ENCODE measurements at regions not wholly inside any gene's neighbourhood (a gene's known extent, or its start where the extent isn't known, plus 50 kb on each side); places are given as distances from the start of the nearest gene placed in this dataset.
"Not testable (repeated sequence)": the region's sequence is repeated elsewhere in the genome, so short reads cannot be mapped to it uniquely, and the experiment has no call there.

DNA sequence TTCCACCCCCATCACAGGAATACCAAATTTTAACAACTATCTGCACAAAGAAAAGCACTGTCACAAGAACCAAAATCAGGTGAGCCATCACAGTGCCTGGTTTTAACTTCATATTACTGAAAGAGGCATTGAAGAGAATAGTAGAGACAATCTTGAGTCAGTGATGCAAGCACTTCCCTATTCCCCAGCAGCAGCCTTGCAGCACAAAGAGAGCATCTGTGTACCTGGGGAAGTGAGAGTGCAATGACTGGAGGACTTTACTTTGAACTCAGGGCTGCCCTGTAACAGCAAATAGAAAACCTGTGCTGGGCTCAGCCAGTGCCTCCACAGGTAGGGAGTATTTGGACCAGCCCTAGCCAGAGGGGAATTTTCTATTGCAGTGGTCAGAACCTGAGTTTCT is 361.8 kb downstream of the TEX13C start:
- DNase-seq, result no peak

DNA sequence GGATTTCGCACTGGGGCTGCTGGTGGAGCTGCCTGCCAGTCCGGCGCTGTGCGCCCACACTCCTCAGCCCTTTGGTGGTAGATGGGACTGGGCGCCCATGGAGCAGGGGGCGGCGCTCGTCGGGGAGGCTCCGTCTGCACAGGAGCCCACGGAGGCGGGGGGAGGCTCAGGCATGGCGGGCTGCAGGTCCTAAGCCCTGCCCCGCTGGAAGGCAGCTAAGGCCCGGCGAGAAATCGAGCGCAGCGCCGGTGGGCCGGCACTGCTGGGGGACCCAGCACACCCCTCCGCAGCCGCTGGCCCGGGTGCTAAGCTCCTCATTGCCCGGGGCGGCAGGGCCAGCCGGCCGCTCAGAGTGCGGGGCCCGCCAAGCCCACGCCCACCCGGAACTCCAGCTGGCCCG is 370.9 kb downstream of the TEX13C start:
- not testable (repeated sequence) for DNase-seq

DNA sequence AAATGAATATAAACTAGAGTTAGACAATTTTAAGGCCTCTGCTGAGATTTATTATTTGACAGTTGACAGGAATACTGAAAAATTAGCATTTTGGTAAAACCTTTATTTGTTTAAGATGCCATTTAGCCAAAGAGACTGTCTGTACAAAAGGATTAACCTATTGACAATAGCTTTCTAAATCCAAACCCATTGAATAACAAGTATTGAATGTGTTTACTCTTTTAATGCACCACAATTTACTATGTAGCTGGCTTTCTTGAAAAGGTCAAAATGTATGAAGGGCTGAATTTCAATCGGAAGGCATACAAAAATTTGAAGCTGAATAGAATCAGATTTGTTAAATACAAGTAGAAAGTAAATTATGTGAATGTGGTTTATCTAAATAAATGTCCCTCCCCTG is 374.5 kb downstream of the TEX13C start:
- DNase-seq, result no peak

DNA sequence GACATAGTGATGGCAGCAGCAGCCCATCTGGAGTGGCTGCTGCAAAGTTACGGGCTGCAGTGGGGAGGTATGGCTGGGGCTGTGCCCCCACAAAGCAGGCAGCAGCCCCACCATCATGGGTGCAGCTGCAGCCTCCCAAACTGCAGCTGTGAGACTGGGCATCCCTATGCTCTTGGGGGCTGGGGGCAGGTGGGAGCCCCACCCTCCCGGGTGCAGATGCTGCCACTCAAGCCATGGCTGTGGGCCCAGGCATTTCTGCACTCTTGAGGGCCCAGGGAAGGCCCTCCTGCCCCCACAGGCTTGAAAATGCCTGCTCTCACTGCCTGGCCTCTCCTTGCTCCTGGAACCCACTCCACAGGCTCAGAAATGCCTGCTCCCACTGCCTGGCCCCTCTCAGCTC is 389.4 kb downstream of the TEX13C start:
- DNase-seq, result no peak

DNA sequence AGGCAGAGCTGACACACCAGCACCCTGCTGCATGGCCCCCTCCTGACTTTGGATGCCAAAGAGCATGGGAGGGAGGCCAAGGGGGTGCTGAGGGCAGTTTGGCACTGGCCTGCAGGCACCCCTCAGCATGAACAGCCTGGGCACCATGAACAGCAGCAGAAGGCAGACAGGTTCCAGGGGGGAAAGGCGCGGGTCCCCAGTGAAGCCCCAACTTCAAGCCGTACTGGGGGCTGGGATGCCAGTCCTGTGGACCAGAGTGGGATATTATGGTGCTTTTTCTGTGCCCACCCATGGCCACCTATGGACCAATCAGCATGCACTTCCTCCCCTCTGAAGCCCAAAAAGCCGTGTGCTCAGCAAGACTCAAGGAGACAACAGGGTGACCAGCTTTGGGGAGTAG is 389.9 kb downstream of the TEX13C start:
- no peak for DNase-seq

DNA sequence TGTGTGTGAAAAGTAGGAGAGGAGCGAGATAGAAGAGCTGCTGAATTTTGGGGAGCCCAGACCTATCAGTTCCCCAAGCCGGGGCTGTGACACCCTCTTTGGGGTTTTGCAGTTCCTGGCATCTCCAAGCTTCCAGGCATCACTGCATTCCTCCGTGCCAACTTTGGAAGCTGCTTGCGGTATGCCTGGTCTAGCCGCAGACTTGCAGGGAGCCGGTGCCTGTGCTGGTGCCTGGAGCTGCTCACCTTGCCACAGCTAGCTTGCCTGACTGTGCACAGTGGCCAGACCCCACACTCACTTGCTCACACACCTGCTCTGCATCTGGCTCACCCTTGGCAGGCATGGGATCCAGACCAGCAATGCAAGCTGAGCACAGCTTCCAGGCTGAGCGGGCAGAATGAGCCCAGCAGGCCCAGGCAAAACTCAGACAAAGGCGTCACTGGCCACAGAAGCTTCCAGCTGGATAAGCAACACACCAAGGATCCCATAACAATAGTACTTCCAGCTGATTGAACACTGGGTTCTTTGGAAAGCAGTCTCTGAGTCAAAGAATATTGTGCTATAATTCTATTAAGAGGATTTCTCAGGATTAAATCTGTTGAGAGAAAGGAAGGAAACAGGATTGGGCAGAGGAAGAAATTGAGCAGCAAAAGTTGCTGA is 390.9 kb downstream of the TEX13C start:
- DNase-seq, result no peak

DNA sequence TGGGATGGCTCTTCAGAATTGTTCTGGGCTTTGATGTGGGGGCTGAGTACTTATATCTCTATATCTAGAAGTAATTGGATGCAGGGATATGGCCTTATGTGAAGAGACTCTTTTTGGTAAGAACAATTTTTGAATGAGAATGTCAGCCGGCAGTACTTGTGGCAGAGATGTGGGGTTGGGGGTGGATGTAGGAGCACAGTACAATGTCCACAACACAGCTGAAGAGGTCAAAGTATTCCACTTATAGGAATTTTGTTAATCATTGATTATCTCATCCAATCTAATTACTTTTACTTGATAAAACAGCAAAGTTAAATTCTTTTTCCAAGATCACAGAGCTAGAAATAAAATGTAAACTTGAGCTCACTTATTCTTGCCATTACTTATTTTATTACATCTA is 391.4 kb downstream of the TEX13C start:
- no peak for DNase-seq

DNA sequence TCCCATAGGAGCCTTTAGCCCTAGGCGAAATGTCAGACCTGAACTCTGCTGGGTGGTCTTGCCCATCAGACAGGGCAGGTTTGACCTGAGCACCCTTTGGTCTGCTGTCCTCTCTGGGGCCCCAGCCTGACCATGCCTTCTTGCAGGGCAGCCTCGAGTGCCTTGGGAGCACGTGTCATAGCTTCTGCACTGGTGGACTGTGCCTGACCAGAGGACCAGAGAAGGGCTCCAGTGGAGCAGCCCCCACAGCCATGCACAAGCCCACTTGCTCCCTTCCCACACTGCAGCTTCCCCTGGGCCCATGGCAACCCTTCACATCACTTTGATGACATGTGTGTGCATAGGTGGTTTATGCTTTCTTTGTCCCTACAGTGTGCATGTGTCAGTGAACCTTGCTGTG is 394.0 kb downstream of the TEX13C start:
- DNase-seq, result no peak

DNA sequence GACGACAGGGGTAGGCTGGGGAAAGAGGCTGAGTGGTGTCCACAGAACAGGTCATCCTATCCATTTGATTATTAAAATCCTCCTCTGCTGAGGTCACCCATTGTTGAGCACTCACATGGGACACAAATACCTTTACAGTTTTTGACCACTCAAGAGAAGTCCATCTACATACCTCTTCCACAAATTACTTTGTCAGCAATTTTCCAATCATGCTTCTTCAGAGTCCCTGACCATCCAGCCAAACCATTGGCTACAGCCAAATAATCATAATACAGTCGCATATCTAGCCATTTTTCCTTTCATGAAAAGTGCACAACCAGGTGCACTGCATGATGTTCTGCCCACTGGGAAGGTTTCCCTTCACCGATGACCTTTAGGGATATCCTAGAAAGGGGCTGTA is 407.4 kb downstream of the TEX13C start:
- DNase-seq, result no peak

DNA sequence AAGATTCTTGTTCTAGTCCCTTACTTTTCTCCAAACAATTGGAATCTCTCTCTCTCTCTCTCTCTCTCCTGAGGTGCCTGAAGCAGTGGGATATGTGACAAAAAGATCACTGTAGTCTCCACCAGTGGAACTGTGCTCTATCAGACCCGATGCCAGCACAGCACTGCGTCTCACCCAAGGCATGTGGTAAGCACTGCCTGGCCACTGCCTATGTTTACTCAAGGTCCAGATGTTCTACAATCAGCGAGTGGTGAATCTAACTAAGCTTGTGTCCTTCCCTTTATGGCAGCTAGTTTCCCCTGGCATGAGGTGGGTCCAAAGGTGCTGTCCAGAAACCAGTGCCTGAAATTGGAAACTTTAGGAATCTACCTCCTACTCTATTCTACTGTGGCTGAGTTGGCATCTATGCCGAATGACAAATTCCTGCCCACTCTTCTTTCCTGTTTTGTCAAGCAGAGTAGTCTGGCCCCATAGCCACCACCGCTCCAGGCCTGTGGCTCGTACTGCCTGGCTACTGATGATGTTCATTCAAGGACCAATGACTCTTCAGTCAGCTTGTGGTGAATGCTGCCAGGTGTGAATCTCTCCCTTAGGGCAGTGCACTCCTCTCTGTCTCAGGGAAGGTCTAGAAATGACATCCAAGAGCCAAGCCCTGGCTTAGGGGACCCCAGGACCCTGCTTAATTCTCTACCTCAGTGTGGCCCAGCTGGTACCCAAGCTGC is 416.5 kb downstream of the TEX13C start:
- no peak for DNase-seq

DNA sequence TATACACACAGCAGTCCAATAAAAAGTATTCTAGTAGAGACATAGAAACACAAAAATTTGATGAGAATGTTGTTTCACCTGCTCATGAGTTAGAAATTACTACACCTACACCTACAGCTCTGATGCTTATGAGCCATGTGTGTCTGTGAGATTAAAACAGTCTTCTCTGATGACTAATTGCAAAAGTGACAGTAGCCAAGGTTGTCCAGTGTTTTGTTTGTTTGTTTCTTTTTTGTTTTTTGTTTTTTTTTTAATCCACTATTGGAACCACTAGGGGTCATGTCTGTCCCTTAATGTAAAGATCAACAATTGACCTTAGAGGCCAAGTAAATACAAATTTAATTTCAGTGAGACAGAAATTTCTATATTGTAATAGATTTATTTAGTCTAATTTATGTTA is 423.1 kb downstream of the TEX13C start:
- DNase-seq, result no peak

DNA sequence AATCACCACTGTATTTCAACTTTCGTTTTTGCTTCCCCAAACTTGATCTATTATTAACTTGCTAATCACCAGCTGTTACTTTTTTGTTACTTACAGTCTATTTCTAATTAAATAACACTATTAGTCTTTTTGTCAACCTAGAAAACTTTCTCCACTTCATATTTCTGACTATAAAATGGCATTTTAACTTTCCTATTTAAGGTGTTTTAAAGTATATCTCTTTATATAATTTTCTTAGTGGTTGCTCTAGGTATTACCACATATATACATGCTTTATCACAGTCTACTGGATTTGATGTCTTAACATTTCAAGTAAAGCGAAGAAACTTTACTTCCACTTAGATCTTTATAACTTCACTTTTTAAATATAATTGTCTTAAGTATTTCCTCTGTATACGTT is 421.2 kb downstream of the DCAF12L2 start:
- no peak for DNase-seq

DNA sequence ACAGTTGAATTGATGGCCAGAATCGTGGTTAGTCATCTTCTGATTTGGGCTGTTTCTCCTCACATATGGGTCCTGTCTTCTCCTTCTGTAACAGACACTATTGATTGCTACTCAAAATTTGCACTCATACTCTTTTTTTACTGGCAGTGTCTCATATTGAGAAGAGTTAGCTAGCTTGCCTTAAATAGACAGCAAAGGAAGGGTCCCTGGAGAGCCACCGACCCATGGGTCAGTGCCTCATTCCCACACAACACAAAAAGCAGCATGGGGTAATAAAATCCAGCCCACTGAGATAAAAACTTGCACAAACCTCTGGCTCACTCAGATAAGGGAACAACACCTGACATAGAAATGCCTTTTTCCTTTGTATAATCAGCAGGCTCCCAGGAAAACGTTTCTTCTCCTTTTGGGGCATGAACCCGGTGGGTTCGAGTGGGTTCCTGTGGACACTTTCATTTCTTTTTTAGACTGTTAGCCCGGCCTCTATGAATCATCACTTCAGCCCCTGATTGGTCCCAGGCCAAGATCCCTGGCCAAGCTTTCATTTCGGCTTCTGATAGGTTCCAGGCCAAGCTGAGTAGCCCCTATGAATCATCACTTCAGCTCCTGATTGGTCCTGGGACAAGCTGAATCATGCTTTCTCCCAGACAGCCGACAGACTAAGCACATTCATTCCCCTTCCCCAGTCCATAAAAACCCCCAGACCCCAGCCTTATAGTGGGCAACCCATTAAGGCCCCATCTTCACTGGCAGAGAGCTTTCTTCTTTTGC is 408.1 kb downstream of the DCAF12L2 start:
- no peak for DNase-seq

DNA sequence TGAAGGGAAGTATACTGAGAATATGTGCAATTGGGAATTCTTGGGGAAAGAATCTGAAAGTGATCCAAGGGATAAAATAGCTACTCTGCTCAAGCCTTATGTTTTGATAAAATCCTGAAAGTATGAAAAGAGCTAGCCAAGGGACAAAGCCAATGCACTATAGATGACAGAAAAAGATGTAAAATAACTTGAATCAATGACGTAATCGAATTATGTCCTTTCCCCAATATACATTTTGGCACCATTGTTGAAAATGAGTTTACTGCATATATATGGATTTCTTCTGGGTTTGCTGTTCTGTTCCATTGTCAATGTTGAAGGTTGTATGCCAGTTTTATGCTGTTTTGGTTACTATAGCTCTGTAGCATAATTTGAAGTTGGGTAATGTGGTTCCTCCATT is 407.3 kb downstream of the DCAF12L2 start:
- no peak for DNase-seq

DNA sequence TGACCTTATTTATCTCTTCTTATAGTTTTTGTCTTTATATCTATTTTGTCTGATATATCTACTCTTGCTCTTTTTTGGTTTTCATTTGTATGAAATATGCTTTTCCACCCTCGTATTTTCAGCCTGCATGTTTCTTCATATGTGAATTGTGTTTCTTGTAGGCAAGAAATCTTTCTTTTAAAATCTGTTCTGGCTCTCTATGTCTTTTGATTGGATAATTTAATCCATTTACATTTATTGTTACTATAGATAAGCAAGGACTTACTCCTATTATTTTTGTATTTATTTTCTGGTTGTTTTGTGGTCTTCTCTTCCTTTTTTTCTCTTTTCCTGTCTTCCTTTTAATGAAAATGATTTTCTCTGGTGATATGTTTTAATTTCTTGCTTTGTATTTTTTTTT is 403.1 kb downstream of the DCAF12L2 start:
- DNase-seq, result no peak

DNA sequence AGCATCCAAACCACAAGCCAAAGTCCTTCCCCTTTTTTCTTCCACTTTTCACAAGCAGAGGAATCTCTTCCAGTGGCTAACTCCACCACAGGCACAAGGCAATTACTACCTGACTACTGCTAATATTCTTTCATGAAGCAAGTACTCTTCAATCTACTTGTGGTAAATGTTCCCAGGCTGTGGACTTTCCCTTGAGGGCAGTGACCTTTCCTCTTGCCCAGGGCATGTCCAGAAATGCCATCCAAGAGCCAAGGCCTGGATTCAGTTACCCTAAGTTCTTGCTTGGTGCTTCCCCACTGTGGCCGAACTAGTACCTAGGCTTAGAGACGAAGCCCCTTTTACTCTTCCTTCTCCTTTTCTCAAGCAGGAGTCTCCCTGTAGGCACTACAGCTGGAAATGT is 400.7 kb downstream of the DCAF12L2 start:
- DNase-seq, result no peak

DNA sequence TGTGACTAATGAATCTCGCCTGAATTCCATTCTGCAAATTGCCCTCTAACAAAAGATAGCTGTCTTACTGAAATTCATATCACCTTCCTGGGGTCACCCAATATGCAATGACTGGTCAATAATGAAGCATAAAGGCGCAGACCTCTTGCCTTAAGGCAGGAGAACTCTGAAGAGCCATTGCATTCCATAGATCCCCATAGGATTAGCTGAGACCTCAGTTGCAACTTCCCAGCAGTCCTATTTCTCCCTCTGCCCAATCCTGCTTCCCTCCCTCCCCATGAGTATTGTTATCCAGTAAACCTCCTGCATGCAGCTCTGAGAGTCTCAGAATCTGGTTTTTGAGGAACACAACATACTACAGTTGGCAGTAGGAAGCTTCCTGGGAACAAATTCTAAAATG is 396.5 kb downstream of the DCAF12L2 start:
- DNase-seq, result no peak

DNA sequence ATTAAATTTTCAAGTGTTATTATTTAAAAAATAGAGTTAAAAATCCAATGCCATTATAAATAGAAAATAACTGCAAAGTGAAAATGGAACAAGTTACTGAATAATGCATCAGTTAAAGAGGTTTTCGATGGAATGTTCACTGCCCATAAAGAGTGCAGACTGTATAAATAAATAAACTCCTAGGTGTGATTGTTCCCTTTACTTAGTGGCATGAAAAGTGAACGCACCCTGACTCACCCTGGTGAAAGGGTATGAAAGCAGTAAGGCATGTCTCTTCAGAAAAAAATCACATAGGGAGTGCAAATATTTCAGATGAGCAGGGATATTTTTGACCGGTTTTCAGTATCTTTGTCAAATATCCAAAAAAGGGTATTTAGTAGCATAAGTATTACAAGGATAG is 387.8 kb downstream of the DCAF12L2 start:
- DNase-seq, result no peak

DNA sequence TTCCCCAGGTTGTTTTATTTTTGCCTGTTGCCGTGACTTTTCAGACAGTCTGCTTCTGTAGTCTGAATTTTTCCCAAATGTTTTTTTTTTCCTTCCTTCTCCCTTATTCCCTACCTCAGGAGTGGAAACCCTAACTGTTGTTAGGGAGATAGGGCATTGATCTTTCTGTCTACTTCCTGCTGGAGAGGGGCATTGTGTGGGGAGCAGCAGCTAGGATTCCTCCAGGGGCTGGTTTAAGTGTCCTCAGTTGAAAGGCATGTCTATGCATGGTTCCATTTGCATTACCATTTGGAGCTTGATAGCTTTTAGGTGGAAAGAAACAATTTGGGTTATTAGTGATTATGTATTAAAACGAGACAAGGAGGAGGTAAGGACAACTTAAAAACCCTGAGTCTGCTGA is 383.9 kb downstream of the DCAF12L2 start:
- no peak for DNase-seq

DNA sequence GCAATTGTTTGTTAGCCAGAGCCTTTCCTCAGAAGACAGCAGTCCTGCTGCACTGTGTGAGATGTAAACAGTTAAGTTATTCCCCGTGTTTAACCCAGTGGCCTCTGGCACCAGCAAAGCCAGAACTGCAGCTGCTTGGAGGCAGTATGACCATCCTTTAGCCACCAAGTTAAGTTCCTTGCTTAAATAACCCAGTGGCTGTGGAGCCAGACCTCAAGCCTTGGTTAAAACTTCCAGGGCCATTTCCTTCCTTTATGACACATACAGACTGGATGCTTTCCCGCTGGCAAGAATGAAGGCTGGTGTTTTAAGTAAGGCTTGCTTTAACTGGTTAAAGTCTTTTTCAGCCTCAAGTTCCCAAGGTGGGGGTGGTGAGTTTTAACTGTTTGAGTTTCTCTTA is 379.8 kb downstream of the DCAF12L2 start:
- DNase-seq, result no peak

DNA sequence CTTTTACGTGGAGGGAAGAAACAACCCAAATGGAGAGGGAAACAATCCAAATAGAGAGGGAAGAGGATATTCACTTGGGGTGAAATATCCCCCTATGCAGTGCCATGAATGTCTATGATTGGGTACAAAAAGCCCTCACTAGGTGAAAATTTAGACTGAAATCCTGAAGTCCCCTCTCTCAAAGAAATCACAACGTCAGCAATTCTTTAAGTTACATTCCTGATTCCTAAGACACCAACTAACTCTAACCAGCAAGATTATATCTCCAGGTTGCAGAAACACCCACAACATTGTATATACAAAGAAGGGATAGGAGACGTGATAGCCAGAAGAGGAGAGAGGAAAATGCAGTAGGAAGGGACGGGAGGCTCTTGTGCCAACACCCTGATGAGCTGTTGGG is 374.3 kb downstream of the DCAF12L2 start:
- DNase-seq, result no peak

DNA sequence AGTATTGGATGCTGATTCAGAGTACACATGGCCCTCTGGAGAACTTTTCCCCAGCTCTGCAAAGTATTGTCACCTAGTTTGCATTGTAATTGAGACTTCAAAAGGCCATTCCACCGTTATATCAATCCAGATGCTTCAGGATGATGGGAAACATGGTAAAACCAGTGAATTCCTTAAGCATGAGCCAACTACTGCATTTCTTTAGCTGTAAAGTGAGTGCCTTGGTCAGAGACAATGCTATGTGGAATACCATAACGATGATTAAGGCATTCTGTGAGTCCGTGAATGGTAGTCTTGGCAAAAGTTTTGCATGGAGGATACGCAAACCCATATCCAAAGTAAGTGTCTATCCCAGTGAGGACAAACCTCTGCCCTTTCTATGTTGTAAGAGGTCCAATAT is 355.2 kb downstream of the DCAF12L2 start:
- no peak for DNase-seq

DNA sequence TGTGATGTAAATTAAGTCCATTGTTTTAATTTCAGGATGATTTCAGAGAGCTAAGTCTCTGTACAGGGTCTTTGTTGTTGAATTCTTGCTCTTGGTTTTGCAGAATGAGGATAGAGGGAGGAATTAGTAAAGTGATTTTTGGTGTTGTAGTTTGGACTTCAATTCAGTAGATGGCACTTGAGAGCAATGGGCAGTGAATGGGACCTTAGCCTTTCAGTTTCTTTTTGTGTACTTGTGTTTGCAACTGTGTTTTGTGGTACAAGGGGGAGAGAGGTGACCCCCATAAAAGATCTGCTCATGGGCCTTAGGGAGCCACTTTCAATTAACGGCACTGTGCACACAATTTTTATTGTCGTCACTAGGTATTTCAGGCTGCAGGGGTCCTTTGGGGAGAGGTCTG is 340.0 kb downstream of the DCAF12L2 start:
- no peak for DNase-seq

DNA sequence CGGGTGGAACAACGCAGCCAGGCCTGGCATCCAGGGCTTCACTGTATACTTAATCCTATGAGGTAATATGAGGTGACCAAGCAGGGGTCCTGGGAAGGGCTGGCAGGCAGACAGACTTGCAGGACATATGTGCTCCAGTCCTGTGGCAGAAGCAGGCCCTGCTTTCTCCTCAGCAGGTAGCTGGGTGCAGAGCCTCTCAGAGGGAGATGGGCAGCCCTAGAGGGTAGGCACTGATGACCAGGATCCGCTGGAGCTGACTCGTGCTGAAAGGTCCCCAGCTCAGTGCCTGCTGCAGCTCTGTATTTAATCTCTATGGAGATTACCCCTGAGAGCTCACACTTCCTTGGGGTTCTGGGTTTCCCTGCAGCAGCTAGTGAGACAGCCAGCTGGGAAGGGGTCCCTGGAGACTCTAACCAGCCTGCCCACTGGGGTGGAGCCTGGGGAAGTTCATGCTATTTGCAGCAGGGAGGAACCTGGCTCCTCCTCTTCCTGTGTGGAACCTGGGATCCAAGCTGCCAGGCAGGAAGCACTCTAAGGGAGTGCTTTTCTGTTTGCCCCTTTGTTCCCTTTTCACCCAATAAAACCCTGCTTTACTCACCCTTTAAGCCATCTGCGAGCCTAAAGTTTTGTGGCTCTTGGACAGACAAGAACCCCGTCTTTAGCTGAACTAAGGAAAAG is 339.2 kb downstream of the DCAF12L2 start:
- no peak for DNase-seq

Data from NCI-H1417 (cell line).